ENCODE measurements at regions not wholly inside any gene's neighbourhood (a gene's known extent, or its start where the extent isn't known, plus 50 kb on each side); places are given as distances from the start of the nearest gene placed in this dataset.

GRCh38 chr7:124566583-124566982 lies 199.0 kb downstream of the GPR37 start:
- TF ChIP-seq, protein P1, sequence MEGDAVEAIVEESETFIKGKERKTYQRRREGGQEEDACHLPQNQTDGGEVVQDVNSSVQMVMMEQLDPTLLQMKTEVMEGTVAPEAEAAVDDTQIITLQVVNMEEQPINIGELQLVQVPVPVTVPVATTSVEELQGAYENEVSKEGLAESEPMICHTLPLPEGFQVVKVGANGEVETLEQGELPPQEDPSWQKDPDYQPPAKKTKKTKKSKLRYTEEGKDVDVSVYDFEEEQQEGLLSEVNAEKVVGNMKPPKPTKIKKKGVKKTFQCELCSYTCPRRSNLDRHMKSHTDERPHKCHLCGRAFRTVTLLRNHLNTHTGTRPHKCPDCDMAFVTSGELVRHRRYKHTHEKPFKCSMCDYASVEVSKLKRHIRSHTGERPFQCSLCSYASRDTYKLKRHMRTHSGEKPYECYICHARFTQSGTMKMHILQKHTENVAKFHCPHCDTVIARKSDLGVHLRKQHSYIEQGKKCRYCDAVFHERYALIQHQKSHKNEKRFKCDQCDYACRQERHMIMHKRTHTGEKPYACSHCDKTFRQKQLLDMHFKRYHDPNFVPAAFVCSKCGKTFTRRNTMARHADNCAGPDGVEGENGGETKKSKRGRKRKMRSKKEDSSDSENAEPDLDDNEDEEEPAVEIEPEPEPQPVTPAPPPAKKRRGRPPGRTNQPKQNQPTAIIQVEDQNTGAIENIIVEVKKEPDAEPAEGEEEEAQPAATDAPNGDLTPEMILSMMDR (IDR thresholded peaks at IDR 0.05) = no peak
- TF ChIP-seq POLR2A (IDR thresholded peaks at IDR 0.05) = no peak
